Erythroblast (primary cell): ENCODE measurements at regions not wholly inside any gene's neighbourhood (a gene's known extent, or its start where the extent isn't known, plus 50 kb on each side); places are given as distances from the start of the nearest gene placed in this dataset.

Experiments
- DNase-seq, 2 experiments: peaks; one replicate each; lab custom pipeline; 2025; lab: John Stamatoyannopoulos, UW
- GATA1 ChIP-seq: IDR thresholded peaks from 2 replicates; pipeline ENCODE4 v1.6.1; 2011; ENCODE audit warnings: low read depth, mild to moderate bottlenecking, control low read depth, low read length, moderate library complexity
- POLR2A ChIP-seq: IDR thresholded peaks from 2 replicates; pipeline ENCODE4 v1.6.1; 2011; ENCODE audit warnings: mild to moderate bottlenecking, low read length

GRCh38 chr12:18794000-18794399 is 56.1 kb downstream of the CAPZA3 start:
- TF ChIP-seq POLR2A (no peak), GATA1 (no peak)
- no peak for DNase-seq

- DNase-seq = no peak
- TF ChIP-seq GATA1 (no peak), POLR2A (no peak)
Observed at GRCh38 chr12:18797604-18798003, 59.7 kb downstream of the CAPZA3 start.

- no peak for DNase-seq
- TF ChIP-seq POLR2A (no peak), GATA1 (no peak)
Observed at GRCh38 chr12:18798535-18799361, 60.8 kb downstream of the CAPZA3 start.

GRCh38 chr12:18799561-18799960 is 61.6 kb downstream of the CAPZA3 start:
- no peak for TF ChIP-seq POLR2A
- no peak for TF ChIP-seq GATA1
- no peak for DNase-seq

GRCh38 chr12:18805516-18806248 is 67.8 kb downstream of the CAPZA3 start:
- no peak for DNase-seq
- no peak for TF ChIP-seq POLR2A
- no peak for TF ChIP-seq GATA1

GRCh38 chr12:18807714-18808113 is 69.8 kb downstream of the CAPZA3 start:
- TF ChIP-seq POLR2A (no peak), GATA1 (no peak)
- no peak for DNase-seq

GRCh38 chr12:18808221-18808620 is 70.3 kb downstream of the CAPZA3 start:
- DNase-seq = no peak
- TF ChIP-seq POLR2A = no peak
- no peak for TF ChIP-seq GATA1

- TF ChIP-seq GATA1 (no peak), POLR2A (no peak)
- DNase-seq = no peak
Observed at GRCh38 chr12:18810537-18811253, 72.8 kb downstream of the CAPZA3 start.

GRCh38 chr12:18811273-18811672 is 73.4 kb downstream of the CAPZA3 start:
- no peak for DNase-seq
- no peak for TF ChIP-seq GATA1
- no peak for TF ChIP-seq POLR2A

- TF ChIP-seq GATA1 (no peak), POLR2A (no peak)
- DNase-seq = no peak
Observed at GRCh38 chr12:18813753-18814152, 75.8 kb downstream of the CAPZA3 start.

- TF ChIP-seq GATA1 = no peak
- TF ChIP-seq POLR2A = no peak
- DNase-seq = no peak
Observed at GRCh38 chr12:18818579-18819268, 80.8 kb downstream of the CAPZA3 start.

GRCh38 chr12:18819484-18819883 is 81.6 kb downstream of the CAPZA3 start:
- no peak for DNase-seq
- TF ChIP-seq GATA1 = no peak
- TF ChIP-seq POLR2A = no peak

- no peak for DNase-seq
- TF ChIP-seq POLR2A (no peak), GATA1 (no peak)
Observed at GRCh38 chr12:18823461-18823860, 85.5 kb downstream of the CAPZA3 start.

GRCh38 chr12:18824287-18824686 is 86.4 kb downstream of the CAPZA3 start:
- TF ChIP-seq GATA1 (no peak), POLR2A (no peak)

GRCh38 chr12:18825138-18825537 is 87.2 kb downstream of the CAPZA3 start:
- TF ChIP-seq GATA1 = no peak
- TF ChIP-seq POLR2A = no peak
- DNase-seq = no peak

More at GRCh38 chr12:18824287-18824686, 86.4 kb downstream of the CAPZA3 start:
- peak; percentile 43 to 82 for DNase-seq
